Prostate gland (tissue), 2 donors: ENCODE measurements at regions not wholly inside any gene's neighbourhood (a gene's known extent, or its start where the extent isn't known, plus 50 kb on each side); places are given as distances from the start of the nearest gene placed in this dataset.

Source experiments
- DNase-seq: peaks from one replicate; pipeline ENCODE4 v3.0.0-alpha.2; 2019; ENCODE audit warnings: low spot score
- H3K27ac ChIP-seq, 2 donors: fragments of 200-600 bp; sonication (generic); 2 replicates each; pipeline ENCODE4 v1.5.1; 2017 to 2019
- H3K27me3 ChIP-seq: fragments of 200-600 bp; sonication (generic); replicated peaks from 2 replicates; pipeline ENCODE4 v1.5.1; 2019; ENCODE audit not compliant: insufficient read depth
- H3K36me3 ChIP-seq, 2 donors: fragments of 200-600 bp; sonication (generic); 1 replicate in 1 of 2; 2 replicates in 1 of 2; pipeline versions ENCODE4 v1.5.1 to v1.8.1; 2017 to 2019
- H3K4me1 ChIP-seq: fragments of 200-600 bp; sonication (generic); replicated peaks from 2 replicates; pipeline ENCODE4 v1.5.1; 2019
- H3K4me3 ChIP-seq, 2 donors: fragments of 200-600 bp; sonication (generic); 2 replicates each; pipeline ENCODE4 v1.5.1; 2017 to 2019
- H3K9me3 ChIP-seq: fragments of 200-600 bp; sonication (generic); 2 replicates; pipeline ENCODE4 v1.5.1; 2017
- CTCF ChIP-seq, 4 experiments: fragments of 200-600 bp in 2 of 4; fragments of 450-650 bp in 2 of 4; sonication (generic) in 2 of 4; IDR thresholded peaks; 1 replicate in 3 of 4; 2 replicates in 1 of 4; pipeline ENCODE4 v1.5.1; 2016 to 2019; ENCODE audit warnings: antibody characterized with exemption in 4 of 4, mild to moderate bottlenecking in 2 of 4, moderate library complexity in 2 of 4
- POLR2A ChIP-seq: fragments of 450-650 bp; IDR thresholded peaks from one replicate; pipeline ENCODE4 v1.6.1; 2016; ENCODE audit warnings: antibody characterized with exemption, mild to moderate bottlenecking
- POLR2AphosphoS5 ChIP-seq: sonication (generic); formaldehyde crosslinking; IDR thresholded peaks from one replicate; pipeline ENCODE4 v1.6.1; 2017; ENCODE audit warnings: antibody characterized with exemption
- WGBS: methylation state at CpG from one replicate; pipeline ENCODE4 v1.1.5; 2018; 5-methylcytosine and 5-hydroxymethylcytosine counted together
- intact Hi-C: fragments of 100-400 bp; cut with DNase I; formaldehyde crosslinking; loops from one replicate; pipeline ENCODE4 v1.14.2; 2022

- no peaks in the 10 kb centered on the region for H3K9me3 ChIP-seq
- WGBS = 88% methylated on average over 3 of the region's 3 CpGs
- TF ChIP-seq POLR2A (no peak), POLR2AphosphoS5 (no peak), CTCF (IDR thresholded peaks at IDR 0.05) (no peak)
- intact Hi-C loops = no loop called here
- H3K4me1 ChIP-seq = no peaks in the 10 kb centered on the region
- no peak overlapping the region for H3K4me3 ChIP-seq
- H3K27me3 ChIP-seq = no peaks in the 10 kb centered on the region
- no peaks in the 10 kb centered on the region for H3K36me3 ChIP-seq
- no peak overlapping the region for H3K27ac ChIP-seq
- DNase-seq = no peak
Observed at GRCh38 chr4:79266136-79266535, 59.7 kb downstream of the NAA11 start.

GRCh38 chr4:79259242-79259641, 66.6 kb downstream of the NAA11 start:
- intact Hi-C loops = no loop called here
- H3K9me3 ChIP-seq = no peaks in the 10 kb centered on the region
- no peaks in the 10 kb centered on the region for H3K4me1 ChIP-seq
- no peak for DNase-seq
- H3K4me3 ChIP-seq = no peak overlapping the region
- 60% methylated on average over 2 of the region's 2 CpGs for WGBS
- TF ChIP-seq POLR2AphosphoS5 = no peak
- TF ChIP-seq POLR2A = no peak
- H3K27me3 ChIP-seq = no peaks in the 10 kb centered on the region
- no peak overlapping the region for H3K27ac ChIP-seq
- no peaks in the 10 kb centered on the region for H3K36me3 ChIP-seq

GRCh38 chr4:79258614-79259176, 67.2 kb downstream of the NAA11 start:
- no peaks in the 10 kb centered on the region for H3K4me1 ChIP-seq
- TF ChIP-seq POLR2AphosphoS5 (no peak), POLR2A (no peak), CTCF (IDR thresholded peaks at IDR 0.05) (no peak)
- no peak overlapping the region for H3K4me3 ChIP-seq
- intact Hi-C loops = no loop called here
- H3K36me3 ChIP-seq = no peaks in the 10 kb centered on the region
- no peak overlapping the region for H3K27ac ChIP-seq
- no peaks in the 10 kb centered on the region for H3K9me3 ChIP-seq
- 100% methylated on average over 2 of the region's 2 CpGs for WGBS
- DNase-seq = no peak
- H3K27me3 ChIP-seq = no peaks in the 10 kb centered on the region

GRCh38 chr4:79257953-79258613, 67.8 kb downstream of the NAA11 start:
- no peaks in the 10 kb centered on the region for H3K4me1 ChIP-seq
- TF ChIP-seq POLR2A (no peak), POLR2AphosphoS5 (no peak), CTCF (IDR thresholded peaks at IDR 0.05) (no peak)
- H3K36me3 ChIP-seq = no peaks in the 10 kb centered on the region
- H3K9me3 ChIP-seq = no peaks in the 10 kb centered on the region
- DNase-seq = no peak
- H3K27me3 ChIP-seq = no peaks in the 10 kb centered on the region
- intact Hi-C loops = no loop called here
- no peak overlapping the region for H3K4me3 ChIP-seq
- no peak overlapping the region for H3K27ac ChIP-seq
- over 99% methylated on average over 5 of the region's 5 CpGs for WGBS

GRCh38 chr4:79255793-79256192, 70.1 kb downstream of the NAA11 start:
- H3K4me3 ChIP-seq = no peak overlapping the region
- H3K36me3 ChIP-seq = no peaks in the 10 kb centered on the region
- TF ChIP-seq POLR2A (no peak), CTCF (IDR thresholded peaks at IDR 0.05) (no peak), POLR2AphosphoS5 (no peak)
- no peaks in the 10 kb centered on the region for H3K27me3 ChIP-seq
- DNase-seq = no peak
- H3K4me1 ChIP-seq = no peaks in the 10 kb centered on the region
- no peaks in the 10 kb centered on the region for H3K9me3 ChIP-seq
- no peak overlapping the region for H3K27ac ChIP-seq
- WGBS = 76% methylated on average over 6 of the region's 6 CpGs
- intact Hi-C loops = no loop called here
